Stimulated activated CD4-positive, alpha-beta T cell treated with anti-CD3 and anti-CD28 coated beads, Interleukin-12 subunit alpha, Interleukin-12 subunit beta, amount 100 ng/mL, for 24 hours (primary cell): ENCODE measurements at regions not wholly inside any gene's neighbourhood (a gene's known extent, or its start where the extent isn't known, plus 50 kb on each side); places are given as distances from the start of the nearest gene placed in this dataset.
A peak's percentile ranks its signal among the peaks of the same experiment; 100 is the strongest.
"Not testable (repeated sequence)": the region's sequence is repeated elsewhere in the genome, so short reads cannot be mapped to it uniquely, and the experiment has no call there.

Source experiments
- DNase-seq, 2 experiments: peaks; one replicate each; pipeline ENCODE4 v3.0.0-alpha.2; 2020; ENCODE audit warnings: low read depth in 2 of 2

- DNase-seq = no peak
Observed at GRCh38 chr7:106562711-106563366, 98.1 kb downstream of the CCDC71L start.

- no peak for DNase-seq
Observed at GRCh38 chr7:106561666-106562411, 99.1 kb downstream of the CCDC71L start.

GRCh38 chr7:106561151-106561550, 99.8 kb downstream of the CCDC71L start:
- DNase-seq = no peak

- no peak for DNase-seq
Observed at GRCh38 chr7:106560482-106560881, 100.5 kb downstream of the CCDC71L start.

- DNase-seq = not testable (repeated sequence)
Observed at GRCh38 chr7:106556244-106556643, 104.7 kb downstream of the CCDC71L start.

- DNase-seq = not testable (repeated sequence)
Observed at GRCh38 chr7:106554623-106555022, 106.3 kb downstream of the CCDC71L start.

- no peak for DNase-seq
Observed at GRCh38 chr7:106553446-106553836, 107.5 kb downstream of the CCDC71L start.

- DNase-seq = no peak
Observed at GRCh38 chr7:106552645-106553445, 108.1 kb downstream of the CCDC71L start.

GRCh38 chr7:106551936-106552335, 109.0 kb downstream of the CCDC71L start:
- no peak for DNase-seq

- no peak for DNase-seq
Observed at GRCh38 chr7:106548491-106548890, 112.5 kb downstream of the CCDC71L start.

- DNase-seq = no peak
Observed at GRCh38 chr7:106545275-106545674, 115.7 kb downstream of the CCDC71L start.

GRCh38 chr7:106543221-106543757, 117.7 kb downstream of the CCDC71L start:
- no peak for DNase-seq

GRCh38 chr7:106542550-106543220, 118.3 kb downstream of the CCDC71L start:
- DNase-seq = peak; percentile 2 to 24

GRCh38 chr7:106538638-106539037, 122.3 kb downstream of the CCDC71L start:
- no peak for DNase-seq

- no peak for DNase-seq
Observed at GRCh38 chr7:106537119-106537518, 123.8 kb downstream of the CCDC71L start.

- no peak for DNase-seq
Observed at GRCh38 chr7:106536079-106536478, 124.9 kb downstream of the CCDC71L start.

- no peak for DNase-seq
Observed at GRCh38 chr7:106535234-106535932, 125.6 kb downstream of the CCDC71L start.

GRCh38 chr7:106534271-106534846, 126.6 kb downstream of the CCDC71L start:
- no peak for DNase-seq

GRCh38 chr7:106530183-106530582, 130.8 kb downstream of the CCDC71L start:
- not testable (repeated sequence) for DNase-seq

GRCh38 chr7:106526617-106527016, 134.3 kb downstream of the CCDC71L start:
- DNase-seq = not testable (repeated sequence)

- DNase-seq = no peak
Observed at GRCh38 chr7:106524690-106525059, 136.3 kb downstream of the CCDC71L start.
